ENCODE measurements at regions not wholly inside any gene's neighbourhood (a gene's known extent, or its start where the extent isn't known, plus 50 kb on each side); places are given as distances from the start of the nearest gene placed in this dataset.

- DNase-seq, result no peak
Observed at GRCh38 chr18:48488388-48488850, 50.4 kb upstream of the CTIF start.

- DNase-seq, result no peak
Observed at GRCh38 chr18:48486754-48487153, 52.1 kb upstream of the CTIF start.

- no peak for DNase-seq
Observed at GRCh38 chr18:48485828-48486405, 52.9 kb upstream of the CTIF start.

- DNase-seq, result no peak
Observed at GRCh38 chr18:48481092-48481491, 57.7 kb upstream of the CTIF start.

- DNase-seq, result no peak
Observed at GRCh38 chr18:48479531-48479930, 59.3 kb upstream of the CTIF start.

GRCh38 chr18:48477348-48477747 is 61.5 kb upstream of the CTIF start:
- no peak for DNase-seq

GRCh38 chr18:48476550-48476917 is 62.3 kb upstream of the CTIF start:
- DNase-seq, result no peak

- peak; percentile 41 for DNase-seq
Observed at GRCh38 chr18:48475635-48476549, 62.9 kb upstream of the CTIF start.

GRCh38 chr18:48473816-48474215 is 64.6 kb upstream of the ZBTB7C start:
- DNase-seq, result no peak

- no peak for DNase-seq
Observed at GRCh38 chr18:48472610-48473009, 63.4 kb upstream of the ZBTB7C start.

GRCh38 chr18:48470484-48471180 is 61.4 kb upstream of the ZBTB7C start:
- DNase-seq, result no peak

- no peak for DNase-seq
Observed at GRCh38 chr18:48468151-48468550, 59.0 kb upstream of the ZBTB7C start.

- no peak for DNase-seq
Observed at GRCh38 chr18:48467231-48467630, 58.0 kb upstream of the ZBTB7C start.

GRCh38 chr18:48462510-48462909 is 53.3 kb upstream of the ZBTB7C start:
- no peak for DNase-seq

GRCh38 chr18:48460929-48461583 is 51.9 kb upstream of the ZBTB7C start:
- no peak for DNase-seq

GRCh38 chr18:48459465-48459864 is 50.3 kb upstream of the ZBTB7C start:
- DNase-seq, result no peak

- no peak for DNase-seq
Observed at GRCh38 chr18:48459016-48459415, 49.8 kb upstream of the ZBTB7C start.

All from NCI-H2171 (cell line).